H9 (cell line): ENCODE measurements at regions not wholly inside any gene's neighbourhood (a gene's known extent, or its start where the extent isn't known, plus 50 kb on each side); places are given as distances from the start of the nearest gene placed in this dataset.

ENCODE experiments used
- DNase-seq: peaks from one replicate; pipeline ENCODE4 v3.0.0-alpha.2; 2017
- H2AFZ ChIP-seq: one replicate; pipeline ENCODE4 v1.6.1; 2013; ENCODE audit warnings: mild to moderate bottlenecking, low read length, control low read depth, moderate library complexity
- H2AK5ac ChIP-seq: 2 replicates; pipeline ENCODE4 v1.6.1; 2013; ENCODE audit warnings: low read length, control low read depth, mixed read lengths; ENCODE audit not compliant: insufficient read length
- H2BK120ac ChIP-seq: one replicate; pipeline ENCODE4 v1.6.1; 2013; ENCODE audit warnings: low read depth, mild to moderate bottlenecking, low read length, control low read depth, inconsistent platforms; ENCODE audit not compliant: poor library complexity, severe bottlenecking
- H2BK12ac ChIP-seq: 2 replicates; pipeline ENCODE4 v1.6.1; 2013; ENCODE audit warnings: low read length, control low read depth, mixed read lengths, low read depth; ENCODE audit not compliant: insufficient read length
- H2BK15ac ChIP-seq: 2 replicates; pipeline ENCODE4 v1.6.1; 2013; ENCODE audit warnings: low read depth, low read length, control low read depth
- H2BK20ac ChIP-seq: one replicate; pipeline ENCODE4 v1.6.1; 2013; ENCODE audit warnings: low read depth, mild to moderate bottlenecking, low read length, control low read depth, inconsistent platforms; ENCODE audit not compliant: poor library complexity, severe bottlenecking
- H2BK5ac ChIP-seq: 2 replicates; pipeline ENCODE4 v1.6.1; 2013; ENCODE audit warnings: low read length, control low read depth, mixed read lengths; ENCODE audit not compliant: insufficient read length
- H3K14ac ChIP-seq: 2 replicates; pipeline ENCODE4 v1.6.1; 2013; ENCODE audit warnings: low read length, control low read depth; ENCODE audit not compliant: insufficient read depth
- H3K18ac ChIP-seq: 2 replicates; pipeline ENCODE4 v1.6.1; 2013; ENCODE audit warnings: low read depth, mild to moderate bottlenecking, mixed read lengths, low read length, control low read depth; ENCODE audit not compliant: insufficient read length
- H3K23ac ChIP-seq: 2 replicates; pipeline ENCODE4 v1.6.1; 2013; ENCODE audit warnings: low read length, control low read depth, mixed read lengths, low read depth; ENCODE audit not compliant: insufficient read length
- H3K23me2 ChIP-seq: 2 replicates; pipeline ENCODE4 v1.6.1; 2013; ENCODE audit warnings: low read depth, mild to moderate bottlenecking, mixed read lengths, low read length, control low read depth; ENCODE audit not compliant: insufficient read length, poor library complexity, severe bottlenecking
- H3K27ac ChIP-seq: 2 replicates; pipeline ENCODE4 v1.5.1; 2013; ENCODE audit warnings: low read length, control low read depth, mixed read lengths, low read depth; ENCODE audit not compliant: insufficient read length
- H3K27me3 ChIP-seq: 2 replicates; pipeline ENCODE4 v1.6.1; 2013; ENCODE audit warnings: low read length, control low read depth, inconsistent platforms; ENCODE audit not compliant: insufficient read depth
- H3K4ac ChIP-seq: 2 replicates; pipeline ENCODE4 v1.6.1; 2013; ENCODE audit warnings: low read depth, mild to moderate bottlenecking, control low read depth, inconsistent platforms, low read length, moderate library complexity
- H3K4me1 ChIP-seq: 2 replicates; pipeline ENCODE4 v1.6.1; 2013; ENCODE audit warnings: low read length, control low read depth, inconsistent platforms; ENCODE audit not compliant: insufficient read depth
- H3K4me2 ChIP-seq: 2 replicates; pipeline ENCODE4 v1.6.1; 2013; ENCODE audit warnings: low read length, control low read depth, mixed read lengths; ENCODE audit not compliant: insufficient read length, insufficient read depth
- H3K56ac ChIP-seq: 2 replicates; pipeline ENCODE4 v1.6.1; 2013; ENCODE audit warnings: low read depth, mild to moderate bottlenecking, mixed read lengths, low read length, control low read depth; ENCODE audit not compliant: insufficient read length
- H3K79me1 ChIP-seq: 2 replicates; pipeline ENCODE4 v1.6.1; 2013; ENCODE audit warnings: low read depth, mild to moderate bottlenecking, moderate library complexity, low read length, control low read depth, inconsistent platforms; ENCODE audit not compliant: insufficient read depth, poor library complexity, severe bottlenecking
- H3K79me2 ChIP-seq: 2 replicates; pipeline ENCODE4 v1.6.1; 2013; ENCODE audit warnings: low read length, control low read depth, inconsistent platforms; ENCODE audit not compliant: insufficient read depth
- H3K9ac ChIP-seq: 2 replicates; pipeline ENCODE4 v1.6.1; 2013; ENCODE audit warnings: low read length, control low read depth, mixed read lengths; ENCODE audit not compliant: insufficient read length; ENCODE audit errors: extremely low read depth
- H3K9me3 ChIP-seq: one replicate; pipeline ENCODE4 v1.6.1; 2013; ENCODE audit warnings: low read depth, low read length, inconsistent platforms; ENCODE audit not compliant: control insufficient read depth
- H3T11ph ChIP-seq: one replicate; pipeline ENCODE4 v1.6.1; 2013; ENCODE audit warnings: mild to moderate bottlenecking, low read length, control low read depth, inconsistent platforms
- H4K20me1 ChIP-seq: one replicate; pipeline ENCODE4 v1.6.1; 2013; ENCODE audit not compliant: control insufficient read depth, insufficient read length, insufficient read depth
- H4K5ac ChIP-seq: 2 replicates; pipeline ENCODE4 v1.6.1; 2013; ENCODE audit warnings: low read depth, mild to moderate bottlenecking, mixed read lengths, low read length, control low read depth; ENCODE audit not compliant: insufficient read length
- H4K8ac ChIP-seq: replicated peaks from 2 replicates; pipeline ENCODE4 v1.6.1; 2013; ENCODE audit warnings: low read length, control low read depth, mixed read lengths, low read depth; ENCODE audit not compliant: insufficient read length
- H4K91ac ChIP-seq: 2 replicates; pipeline ENCODE4 v1.6.1; 2013; ENCODE audit warnings: low read depth, mild to moderate bottlenecking, moderate library complexity, mixed read lengths, low read length, control low read depth; ENCODE audit not compliant: insufficient read length
- H3K27ac Mint-ChIP-seq, 3 experiments: 2 replicates in 2 of 3; 3 replicates in 1 of 3; pipeline ENCODE4 v1.8.0; 2020 to 2021; ENCODE audit warnings: mixed read lengths in 3 of 3, mild to moderate bottlenecking in 1 of 3, moderate library complexity in 1 of 3
- H3K27me3 Mint-ChIP-seq: 2 replicates; pipeline ENCODE4 v1.8.0; 2021; ENCODE audit warnings: low read depth, mild to moderate bottlenecking, moderate library complexity, mixed read lengths
- H3K36me3 Mint-ChIP-seq, 3 experiments: 2 replicates in 2 of 3; 3 replicates in 1 of 3; pipeline ENCODE4 v1.8.0; 2020 to 2021; ENCODE audit warnings: low read depth in 3 of 3, mixed read lengths in 3 of 3; ENCODE audit not compliant: insufficient read depth in 1 of 3
- H3K4me1 Mint-ChIP-seq, 2 experiments: 2 replicates each; pipeline ENCODE4 v1.8.0; 2020; ENCODE audit warnings: mixed read lengths in 2 of 2
- H3K4me3 Mint-ChIP-seq, 2 experiments: 2 replicates in 1 of 2; 3 replicates in 1 of 2; pipeline ENCODE4 v1.8.0; 2020 to 2021; ENCODE audit warnings: mild to moderate bottlenecking in 2 of 2, mixed read lengths in 2 of 2, moderate library complexity in 1 of 2
- H3K9me3 Mint-ChIP-seq, 2 experiments: 2 replicates in 1 of 2; 3 replicates in 1 of 2; pipeline ENCODE4 v1.8.0; 2020; ENCODE audit warnings: mild to moderate bottlenecking in 2 of 2, mixed read lengths in 2 of 2, moderate library complexity in 1 of 2
- WGBS: extraction: QIAGEN DNeasy Blood & Tissue Kit; methylation state at CpG from one replicate; pipeline ENCODE4 v1.1.7; 2013; ENCODE audit warnings: missing lambda C conversion rate, low lambda C conversion rate, mixed read lengths; ENCODE audit not compliant: insufficient read length; ENCODE audit errors: extremely low coverage; 5-methylcytosine and 5-hydroxymethylcytosine counted together
- TF ChIP-seq, protein P1 (sequence below): fragments of 200-600 bp; sonication (generic); conservative IDR thresholded peaks from 3 replicates; pipeline ENCODE4 v1.8.0; 2021; ENCODE audit warnings: antibody characterized with exemption, mild to moderate bottlenecking

DNA sequence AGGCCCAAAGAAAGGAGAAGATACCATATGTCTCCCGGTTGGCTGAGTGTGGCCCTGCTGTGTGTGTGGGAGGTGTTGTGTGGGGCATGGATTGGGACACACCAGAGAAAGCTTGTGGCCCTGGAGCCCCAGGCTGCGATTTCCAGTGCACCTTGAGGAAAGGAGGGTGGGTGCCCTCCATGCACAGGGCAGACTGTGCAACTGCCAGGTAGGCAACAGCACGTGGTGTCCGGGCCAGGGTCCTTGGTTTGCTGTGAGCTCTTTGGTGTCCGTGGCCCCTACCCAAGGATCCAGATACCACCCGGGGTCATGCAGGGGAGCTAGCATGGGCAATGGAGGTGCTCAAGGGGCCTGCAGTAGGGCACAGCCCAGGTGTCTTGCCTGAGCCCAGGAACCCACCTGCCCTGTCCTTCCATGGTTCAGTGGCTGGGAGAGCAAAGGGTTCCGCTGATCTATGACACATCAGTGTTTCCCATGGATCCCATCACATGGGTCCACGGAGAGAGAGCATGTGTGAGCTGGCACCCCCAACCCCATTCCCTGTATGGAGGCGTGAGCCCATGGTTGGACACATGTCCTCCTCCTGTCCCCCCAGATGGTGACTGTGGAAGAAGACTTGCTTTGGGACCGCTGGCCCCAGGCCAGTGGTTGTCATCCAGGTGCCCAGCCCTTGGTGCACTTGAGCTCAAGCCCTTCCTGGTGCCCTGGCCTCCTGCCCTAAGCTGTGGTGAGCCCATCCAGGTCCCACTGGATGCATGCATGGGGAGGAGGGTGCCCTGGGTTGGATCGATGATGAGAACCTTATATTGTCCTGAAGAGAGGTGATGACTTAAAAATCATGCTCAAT lies 223.4 kb downstream of the SNRPN start:
- H3K27me3 Mint-ChIP-seq = peaks cover 4% of the 10 kb centered on the region; the same call in 1 of the 2 replicates
- peaks cover 8 to 20% (median 15%) of the 10 kb centered on the region in 3 experiments; a peak in 6 of 7 replicates for H3K36me3 Mint-ChIP-seq
- Histone ChIP-seq H3K4me2 (no peak overlapping the region), H3K4ac (no peak overlapping the region), H2BK20ac (no peak overlapping the region), H3K14ac (no peak overlapping the region), H3K79me2 (no peaks in the 10 kb centered on the region), H2AK5ac (no peak overlapping the region), H4K20me1 (no peaks in the 10 kb centered on the region), H3K18ac (no peak overlapping the region), H3K23me2 (no peaks in the 10 kb centered on the region), H3K27me3 (no peaks in the 10 kb centered on the region), H3K23ac (no peak overlapping the region), H3K9ac (no peak overlapping the region), H4K91ac (no peak overlapping the region), H3K56ac (no peak overlapping the region), H3K4me1 (no peaks in the 10 kb centered on the region), H2BK120ac (no peak overlapping the region), H3K79me1 (no peaks in the 10 kb centered on the region), H2BK5ac (no peak overlapping the region), H2BK15ac (no peak overlapping the region), H4K5ac (no peak overlapping the region), H2AFZ (no peak overlapping the region), H3K9me3 (peaks cover 66% of the 10 kb centered on the region), H4K8ac (no peak overlapping the region), H2BK12ac (no peak overlapping the region), H3K27ac (no peak overlapping the region), H3T11ph (no peak overlapping the region)
- peaks cover 85 to 92% of the 10 kb centered on the region in 2 experiments for H3K9me3 Mint-ChIP-seq
- no peak overlapping the region for H3K27ac Mint-ChIP-seq
- H3K4me3 Mint-ChIP-seq = no peak overlapping the region
- WGBS = no CpG with 5 or more reads among the region's 11 CpGs
- peak; percentile 7 for DNase-seq
- TF ChIP-seq, protein P1, sequence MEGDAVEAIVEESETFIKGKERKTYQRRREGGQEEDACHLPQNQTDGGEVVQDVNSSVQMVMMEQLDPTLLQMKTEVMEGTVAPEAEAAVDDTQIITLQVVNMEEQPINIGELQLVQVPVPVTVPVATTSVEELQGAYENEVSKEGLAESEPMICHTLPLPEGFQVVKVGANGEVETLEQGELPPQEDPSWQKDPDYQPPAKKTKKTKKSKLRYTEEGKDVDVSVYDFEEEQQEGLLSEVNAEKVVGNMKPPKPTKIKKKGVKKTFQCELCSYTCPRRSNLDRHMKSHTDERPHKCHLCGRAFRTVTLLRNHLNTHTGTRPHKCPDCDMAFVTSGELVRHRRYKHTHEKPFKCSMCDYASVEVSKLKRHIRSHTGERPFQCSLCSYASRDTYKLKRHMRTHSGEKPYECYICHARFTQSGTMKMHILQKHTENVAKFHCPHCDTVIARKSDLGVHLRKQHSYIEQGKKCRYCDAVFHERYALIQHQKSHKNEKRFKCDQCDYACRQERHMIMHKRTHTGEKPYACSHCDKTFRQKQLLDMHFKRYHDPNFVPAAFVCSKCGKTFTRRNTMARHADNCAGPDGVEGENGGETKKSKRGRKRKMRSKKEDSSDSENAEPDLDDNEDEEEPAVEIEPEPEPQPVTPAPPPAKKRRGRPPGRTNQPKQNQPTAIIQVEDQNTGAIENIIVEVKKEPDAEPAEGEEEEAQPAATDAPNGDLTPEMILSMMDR = no peak
- no peaks in the 10 kb centered on the region for H3K4me1 Mint-ChIP-seq
